ENCODE measurements at regions not wholly inside any gene's neighbourhood (a gene's known extent, or its start where the extent isn't known, plus 50 kb on each side); places are given as distances from the start of the nearest gene placed in this dataset.
A peak's percentile ranks its signal among the peaks of the same experiment; 100 is the strongest.

DNA sequence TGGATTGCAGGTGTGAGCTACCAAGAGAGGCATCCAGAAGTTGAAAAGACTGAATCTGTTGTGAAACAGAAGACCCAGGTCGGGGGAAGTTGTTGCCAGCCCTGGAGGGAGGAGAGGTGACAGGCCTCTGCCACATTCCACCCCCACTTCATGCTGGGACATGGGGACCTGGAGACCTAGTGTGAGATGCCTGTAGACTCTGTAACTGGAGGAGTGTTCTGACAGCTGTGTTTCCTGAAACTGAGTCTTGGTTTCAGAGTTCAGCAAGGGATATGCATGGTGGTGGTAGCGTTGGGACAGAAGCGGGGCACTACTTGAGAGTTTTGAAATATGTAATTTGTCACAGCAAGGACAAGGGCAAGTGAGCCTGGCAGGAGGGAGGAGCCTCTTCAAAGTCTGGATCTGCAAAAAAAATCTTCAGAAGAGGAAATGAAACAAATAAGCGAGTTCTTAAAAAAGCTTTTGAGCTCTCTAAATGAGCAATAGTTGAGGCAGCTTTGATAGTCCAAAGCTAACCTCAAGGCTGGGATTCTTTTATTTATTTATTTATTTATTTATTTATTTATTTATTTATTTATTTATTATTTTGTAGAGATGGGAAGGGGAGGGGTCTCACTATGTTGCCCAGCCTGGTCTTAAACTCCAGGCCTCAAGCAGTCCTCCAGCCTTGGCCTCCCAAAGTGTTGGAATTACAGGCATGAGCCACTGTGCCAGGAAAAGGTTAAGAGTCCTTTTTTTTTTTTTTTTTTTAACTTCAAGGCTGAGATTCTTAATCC is 58.9 kb upstream of the EEA1 start:
- peak overlapping the region; percentile 73 for H3K4ac ChIP-seq (ENCODE audit: low read depth, low read length)
- H4K8ac ChIP-seq (ENCODE audit: low read depth in 2 of 2, low read length in 2 of 2), result peak overlapping the region in 1 of 2 experiments; percentile 8; a peak in 2 of 4 replicates
- no peak overlapping the region for H3K4me3 ChIP-seq (ENCODE audit: insufficient read depth, low read depth, low read length)
- peak overlapping the region; percentile 65 for H3K14ac ChIP-seq (replicated peaks; ENCODE audit: low read depth, low read length)
- H3K4me1 ChIP-seq (ENCODE audit: control insufficient read depth, insufficient read depth, low read length), result peaks cover 2% of the 10 kb centered on the region; the same call in 1 of the 2 replicates
- no peak overlapping the region for H3K56ac ChIP-seq (ENCODE audit: extremely low read depth, insufficient read depth, low read length)
- H2AK9ac ChIP-seq (replicated peaks; ENCODE audit: low read depth, low read length, poor library complexity), result no peak overlapping the region
- peaks cover 3% of the 10 kb centered on the region; the same call in 1 of the 2 replicates for H3K9me1 ChIP-seq (ENCODE audit: insufficient read depth, low read length)
- H3K23ac ChIP-seq (ENCODE audit: low read depth, low read length), result peak overlapping the region; percentile 82; the same call in 1 of the 2 replicates
- dilution Hi-C loops (cut with HindIII; ENCODE audit: low sequenced_read_pairs, unreplicated experiment) (loop anchor here (25.0 kb wide), 1 partner anchor 399 kb away; the partner anchor contains the start of gene NUDT4), intact Hi-C loops (cut with micrococcal nuclease) (loop anchor here (1.0 to 10.0 kb wide), 6 partner anchors 139 to 1117 kb away; no protein-coding TSS in a partner anchor), in situ Hi-C loops (cut with MboI; ENCODE audit: low sequenced_read_pairs) (loop anchor here (5.0 to 25.0 kb wide), 3 partner anchors 394 to 1124 kb away; no protein-coding TSS in a partner anchor)
- peak overlapping the region; percentile 49 for H2BK20ac ChIP-seq (ENCODE audit: low read depth, low read length)
- ATAC-seq (ENCODE audit: low read depth), result peak; percentile 19; the same call in 1 of the 2 replicates
- POLR2A ChIA-PET (ENCODE audit: unreplicated experiment), result no interaction called here
- peak overlapping the region; percentile 62 for H2BK120ac ChIP-seq (ENCODE audit: low read depth, low read length)
- H4K5ac ChIP-seq (ENCODE audit: low read depth, low read length), result no peak overlapping the region; the same call in 1 of the 2 replicates
- 100% methylated on average over 2 of the region's 4 CpGs; no CpG with 5 or more reads in 1 of the 2 experiments for WGBS, 2 experiments (ENCODE audit: extremely low coverage in 2 of 2, insufficient read length in 1 of 2)
- peaks cover 2% of the 10 kb centered on the region for H3K9me3 ChIP-seq (ENCODE audit: control insufficient read depth, insufficient read depth, low read length)
- CTCF ChIA-PET, result interaction anchor here (0.6 to 2.2 kb wide), 17 partner anchors 9 to 1502 kb away, joined by 3 to 18 read pairs (median 4); no protein-coding TSS in a partner anchor
- H2AFZ ChIP-seq (replicated peaks; ENCODE audit: low read length, poor library complexity), result peak overlapping the region; percentile 66
- peak overlapping the region; percentile 64; the same call in 1 of the 2 replicates for H2AK5ac ChIP-seq (ENCODE audit: low read depth, low read length)
- no peak overlapping the region for H3K27ac ChIP-seq (ENCODE audit: insufficient read depth, low read length)
- no peak for DNase-seq
- H3K36me3 ChIP-seq (ENCODE audit: control insufficient read depth, insufficient read depth, low read length), result no peaks in the 10 kb centered on the region
- H4K91ac ChIP-seq (ENCODE audit: insufficient read depth, low read depth, low read length), result no peak overlapping the region
- no peaks in the 10 kb centered on the region for H3K27me3 ChIP-seq (ENCODE audit: control insufficient read depth, insufficient read depth, low read length)
- BruUV-seq (replicated peaks), result no TSS peak
- H3K79me1 ChIP-seq (ENCODE audit: low read depth in 1 of 2, low read length in 2 of 2), result no peaks in the 10 kb centered on the region; a peak in 1 of 4 replicates
- H3K4me2 ChIP-seq (ENCODE audit: low read depth, low read length), result no peak overlapping the region
- no peak overlapping the region; the same call in 1 of the 2 replicates for H3K9ac ChIP-seq (ENCODE audit: low read depth, low read length)
- H2BK15ac ChIP-seq (ENCODE audit: low read depth, low read length), result peak overlapping the region; percentile 56; the same call in 1 of the 3 replicates
- TF ChIP-seq CHD1 (IDR thresholded peaks at IDR 0.05; ENCODE audit: low read depth, low read length) (no peak), USF2 (IDR thresholded peaks at IDR 0.05; ENCODE audit: low read depth, low read length) (no peak), SMC3 (IDR thresholded peaks at IDR 0.05; ENCODE audit: low read depth, low read length) (no peak), MXI1 (IDR thresholded peaks at IDR 0.05; ENCODE audit: borderline replicate concordance, low read depth, low read length) (no peak), BHLHE40 (IDR thresholded peaks at IDR 0.05; ENCODE audit: low read depth, low read length) (no peak)
- H3K18ac ChIP-seq (ENCODE audit: low read depth, low read length), result no peak overlapping the region
- H2BK5ac ChIP-seq (ENCODE audit: low read depth, low read length, poor library complexity, severe bottlenecking), result no peak overlapping the region
- H4K20me1 ChIP-seq (ENCODE audit: insufficient read depth, low read length), result no peaks in the 10 kb centered on the region

All from IMR-90 (cell line).